Fibroblast of skin of right biceps (primary cell): ENCODE measurements at regions not wholly inside any gene's neighbourhood (a gene's known extent, or its start where the extent isn't known, plus 50 kb on each side); places are given as distances from the start of the nearest gene placed in this dataset.

Experiments used
- DNase-seq: peaks from one replicate; pipeline ENCODE4 v3.0.0-alpha.2; 2013

- DNase-seq, result peak; percentile 43
Observed at GRCh38 chr11:26777372-26777808, 55.5 kb upstream of the SLC5A12 start.

GRCh38 chr11:26778000-26778757, 56.3 kb upstream of the SLC5A12 start:
- peak; percentile 96 for DNase-seq

GRCh38 chr11:26779074-26779865, 57.4 kb upstream of the SLC5A12 start:
- DNase-seq, result peak; percentile 60

GRCh38 chr11:26780376-26781085, 58.7 kb upstream of the SLC5A12 start:
- DNase-seq, result peak; percentile 78

- DNase-seq, result no peak
Observed at GRCh38 chr11:26782220-26782965, 60.5 kb upstream of the SLC5A12 start.

- no peak for DNase-seq
Observed at GRCh38 chr11:26783997-26784396, 62.1 kb upstream of the SLC5A12 start.

GRCh38 chr11:26790738-26791137, 68.9 kb upstream of the SLC5A12 start:
- DNase-seq, result no peak

GRCh38 chr11:26792941-26793340, 71.1 kb upstream of the SLC5A12 start:
- DNase-seq, result peak; percentile 70

- DNase-seq, result no peak
Observed at GRCh38 chr11:26793487-26793886, 71.6 kb upstream of the SLC5A12 start.

GRCh38 chr11:26801601-26802000, 79.7 kb upstream of the SLC5A12 start:
- DNase-seq, result no peak

GRCh38 chr11:26805001-26805400, 83.1 kb upstream of the SLC5A12 start:
- peak; percentile 44 for DNase-seq

GRCh38 chr11:26806219-26806618, 84.4 kb upstream of the SLC5A12 start:
- peak; percentile 80 for DNase-seq

GRCh38 chr11:26820739-26821138, 98.9 kb upstream of the SLC5A12 start:
- peak; percentile 87 for DNase-seq

- DNase-seq, result no peak
Observed at GRCh38 chr11:26823963-26824362, 102.1 kb upstream of the SLC5A12 start.

- DNase-seq, result peak; percentile 80
Observed at GRCh38 chr11:26827567-26828081, 105.8 kb upstream of the SLC5A12 start.

- no peak for DNase-seq
Observed at GRCh38 chr11:26828288-26828687, 106.4 kb upstream of the SLC5A12 start.

- DNase-seq, result no peak
Observed at GRCh38 chr11:26830218-26830617, 108.4 kb upstream of the SLC5A12 start.

GRCh38 chr11:26830757-26831156, 108.9 kb upstream of the SLC5A12 start:
- no peak for DNase-seq

- DNase-seq, result no peak
Observed at GRCh38 chr11:26834601-26835000, 112.7 kb upstream of the SLC5A12 start.

GRCh38 chr11:26835611-26836010, 113.8 kb upstream of the SLC5A12 start:
- DNase-seq, result no peak

- no peak for DNase-seq
Observed at GRCh38 chr11:26837154-26837553, 115.3 kb upstream of the SLC5A12 start.

GRCh38 chr11:26839911-26840698, 118.2 kb upstream of the SLC5A12 start:
- no peak for DNase-seq
